ENCODE measurements at regions not wholly inside any gene's neighbourhood (a gene's known extent, or its start where the extent isn't known, plus 50 kb on each side); places are given as distances from the start of the nearest gene placed in this dataset.

GRCh38 chr3:127419182-127419581 is 131.3 kb upstream of the PRR20G start:
- no peak overlapping the region for H3K56ac ChIP-seq (ENCODE audit: insufficient read length, low read depth, low read length)
- H3K9ac ChIP-seq (ENCODE audit: extremely low read depth, insufficient read length, low read length), result no peak overlapping the region
- H3T11ph ChIP-seq (ENCODE audit: low read length), result no peak overlapping the region
- no CpG with 5 or more reads among the region's 5 CpGs for WGBS (ENCODE audit: extremely low coverage, insufficient read length, low lambda C conversion rate)
- no peak overlapping the region for H2AK5ac ChIP-seq (ENCODE audit: insufficient read length, low read length)
- H3K4me2 ChIP-seq (ENCODE audit: insufficient read depth, insufficient read length, low read length), result no peak overlapping the region
- no peak overlapping the region for H3K23ac ChIP-seq (ENCODE audit: insufficient read length, low read depth, low read length)
- H3K27me3 Mint-ChIP-seq (ENCODE audit: low read depth), result peaks cover 12% of the 10 kb centered on the region
- H4K5ac ChIP-seq (ENCODE audit: insufficient read length, low read depth, low read length), result no peak overlapping the region
- no peaks in the 10 kb centered on the region; the same call in 1 of the 2 replicates for H3K27me3 ChIP-seq (ENCODE audit: insufficient read depth, low read length)
- no peak overlapping the region for H2BK15ac ChIP-seq (ENCODE audit: low read depth, low read length)
- no peak overlapping the region for H2BK12ac ChIP-seq (ENCODE audit: insufficient read length, low read depth, low read length)
- no peak overlapping the region for H2BK120ac ChIP-seq (ENCODE audit: low read depth, low read length, poor library complexity, severe bottlenecking)
- H3K79me2 ChIP-seq (ENCODE audit: insufficient read depth, low read length), result no peaks in the 10 kb centered on the region
- H3K27ac ChIP-seq (ENCODE audit: insufficient read length, low read depth, low read length), result no peak overlapping the region
- no peaks in the 10 kb centered on the region for H3K79me1 ChIP-seq (ENCODE audit: insufficient read depth, low read depth, low read length, poor library complexity, severe bottlenecking)
- H3K36me3 Mint-ChIP-seq (ENCODE audit: insufficient read depth in 1 of 3, low read depth in 3 of 3), result no peaks in the 10 kb centered on the region
- H3K27ac Mint-ChIP-seq, result peak overlapping the region in 2 of 3 experiments; percentile 8 to 63; a peak in 1 of 7 replicates
- no peak for TF ChIP-seq CTCF (conservative IDR thresholded peaks at IDR 0.05)
- DNase-seq, result no peak
- no peak overlapping the region for H3K18ac ChIP-seq (ENCODE audit: insufficient read length, low read depth, low read length)
- H3K4me3 Mint-ChIP-seq, result no peak overlapping the region
- no peak overlapping the region for H2BK20ac ChIP-seq (ENCODE audit: low read depth, low read length, poor library complexity, severe bottlenecking)
- H3K9me3 Mint-ChIP-seq, result no peaks in the 10 kb centered on the region
- no peak overlapping the region for H4K8ac ChIP-seq (replicated peaks; ENCODE audit: insufficient read length, low read depth, low read length)
- H3K23me2 ChIP-seq (ENCODE audit: insufficient read length, low read depth, low read length, poor library complexity, severe bottlenecking), result no peaks in the 10 kb centered on the region
- no peak overlapping the region for H2BK5ac ChIP-seq (ENCODE audit: insufficient read length, low read length)
- H4K20me1 ChIP-seq (ENCODE audit: control insufficient read depth, insufficient read depth, insufficient read length), result no peaks in the 10 kb centered on the region
- no peak overlapping the region for H4K91ac ChIP-seq (ENCODE audit: insufficient read length, low read depth, low read length)
- H3K14ac ChIP-seq (ENCODE audit: insufficient read depth, low read length), result no peak overlapping the region
- no peak overlapping the region for H3K4ac ChIP-seq (ENCODE audit: low read depth, low read length)
- H3K4me1 Mint-ChIP-seq, result peaks cover 31 to 52% of the 10 kb centered on the region in 2 experiments
- H3K4me1 ChIP-seq (ENCODE audit: insufficient read depth, low read length), result peaks cover 3% of the 10 kb centered on the region
- H2AFZ ChIP-seq (ENCODE audit: low read length), result no peak overlapping the region
- no peaks in the 10 kb centered on the region for H3K9me3 ChIP-seq (ENCODE audit: control insufficient read depth, low read depth, low read length)
